Pancreas (tissue), 10 donors: ENCODE measurements at regions not wholly inside any gene's neighbourhood (a gene's known extent, or its start where the extent isn't known, plus 50 kb on each side); places are given as distances from the start of the nearest gene placed in this dataset.

Experiments used
- ATAC-seq, 4 donors: fragments of 200-7000 bp; cut with Tn5 transposase; one replicate each; pipeline versions ENCODE4 v1.8.0 to v1.9.1; 2020; ENCODE audit warnings: mild to moderate bottlenecking in 4 of 4, moderate library complexity in 4 of 4
- DNase-seq, 6 donors: peaks; one replicate each; pipeline ENCODE4 v3.0.0-alpha.2; 2020
- FAIRE-seq: peaks from 2 replicates; lab custom pipeline; 2012; peaks lifted over from hg19 to GRCh38; lab: Jason Lieb, UNC
- H3K27ac ChIP-seq, 4 donors: fragments of 200-600 bp; sonication (generic); 1 replicate in 3 of 4; 2 replicates in 1 of 4; pipeline versions ENCODE4 v1.5.0 to v1.8.0; 2020
- H3K27me3 ChIP-seq, 4 donors: fragments of 200-600 bp; one replicate each; pipeline ENCODE4 v1.8.0; 2021
- H3K36me3 ChIP-seq, 3 donors: fragments of 200-600 bp; sonication (generic) in 1 of 3; one replicate each; pipeline versions ENCODE4 v1.5.0 to v1.8.0; 2020 to 2021
- H3K4me1 ChIP-seq, 3 donors: fragments of 200-600 bp; one replicate each; pipeline ENCODE4 v1.8.0; 2021
- H3K4me3 ChIP-seq, 4 donors: fragments of 200-600 bp; sonication (generic) in 2 of 4; one replicate each; pipeline versions ENCODE4 v1.5.0 to v1.8.0; 2020 to 2021
- H3K9me3 ChIP-seq, 4 donors: fragments of 200-600 bp; one replicate each; pipeline ENCODE4 v1.8.0; 2021
- WGBS, 2 donors: extraction: QIAGEN DNeasy Blood & Tissue Kit; methylation state at CpG; one replicate each; pipeline ENCODE4 v1.1.7; 2013; 5-methylcytosine and 5-hydroxymethylcytosine counted together
- intact Hi-C, 3 donors: fragments of 100-400 bp; cut with DNase I; formaldehyde crosslinking; loops; one replicate each; pipeline versions ENCODE4 v1.11.1 to v1.14.2; 2022
- TF ChIP-seq, protein P1 (sequence below), 4 donors: fragments of 200-600 bp; sonication (generic) in 3 of 4; IDR thresholded peaks; one replicate each; pipeline versions ENCODE4 v1.5.0 to v1.8.0; 2021; ENCODE audit warnings: antibody characterized with exemption in 4 of 4
- donor health status: healthy with polysubstance abuse.
- donor health status: DM: no; HTN: no; CAD: no; lungs with moderate emphysema.
- donor health status: DM: no; HTN: no; CAD: no.
- donor health status: control.
- donor health status: control.
- donor health status: Bipolar disorder and iron deficiency.
- donor health status: DM: yes; HTN: yes; CAD: no.
- donor health status: DM: no; HTN: no; CAD: no.
- donor health status: DM: no; HTN: no; CAD: no.
- donor health status: DM: yes; HTN: yes; CAD: no.

DNA sequence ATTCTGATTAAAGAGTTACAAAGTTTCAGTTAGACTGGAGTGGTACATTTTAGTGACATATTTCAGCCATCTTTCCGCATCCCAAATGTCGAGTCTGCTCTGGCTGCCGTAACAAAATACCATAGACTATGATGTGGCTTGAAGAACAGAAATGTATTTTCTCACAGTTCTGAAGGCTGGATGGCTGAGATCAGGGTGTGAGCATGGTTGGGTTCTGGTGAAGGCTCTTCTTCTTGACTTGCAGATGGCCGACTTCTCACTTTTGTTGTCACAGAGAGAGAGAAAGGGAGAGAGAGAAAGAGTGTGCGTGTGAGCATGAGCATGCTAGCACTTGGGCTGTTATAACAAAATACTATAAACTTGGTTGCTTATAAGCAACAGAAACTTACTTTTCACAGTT, 335.4 kb upstream of the RAG2 start:
- TF ChIP-seq, protein P1, sequence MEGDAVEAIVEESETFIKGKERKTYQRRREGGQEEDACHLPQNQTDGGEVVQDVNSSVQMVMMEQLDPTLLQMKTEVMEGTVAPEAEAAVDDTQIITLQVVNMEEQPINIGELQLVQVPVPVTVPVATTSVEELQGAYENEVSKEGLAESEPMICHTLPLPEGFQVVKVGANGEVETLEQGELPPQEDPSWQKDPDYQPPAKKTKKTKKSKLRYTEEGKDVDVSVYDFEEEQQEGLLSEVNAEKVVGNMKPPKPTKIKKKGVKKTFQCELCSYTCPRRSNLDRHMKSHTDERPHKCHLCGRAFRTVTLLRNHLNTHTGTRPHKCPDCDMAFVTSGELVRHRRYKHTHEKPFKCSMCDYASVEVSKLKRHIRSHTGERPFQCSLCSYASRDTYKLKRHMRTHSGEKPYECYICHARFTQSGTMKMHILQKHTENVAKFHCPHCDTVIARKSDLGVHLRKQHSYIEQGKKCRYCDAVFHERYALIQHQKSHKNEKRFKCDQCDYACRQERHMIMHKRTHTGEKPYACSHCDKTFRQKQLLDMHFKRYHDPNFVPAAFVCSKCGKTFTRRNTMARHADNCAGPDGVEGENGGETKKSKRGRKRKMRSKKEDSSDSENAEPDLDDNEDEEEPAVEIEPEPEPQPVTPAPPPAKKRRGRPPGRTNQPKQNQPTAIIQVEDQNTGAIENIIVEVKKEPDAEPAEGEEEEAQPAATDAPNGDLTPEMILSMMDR (IDR thresholded peaks at IDR 0.05): no peak
- FAIRE-seq (no peak), ATAC-seq (no peak), DNase-seq (no peak)
- H3K27ac ChIP-seq: no peak overlapping the region
- H3K27me3 ChIP-seq: no peaks in the 10 kb centered on the region
- H3K36me3 ChIP-seq: no peaks in the 10 kb centered on the region
- intact Hi-C loops: no loop called here
- 82 to 89% methylated on average over 5 of the region's 5 CpGs for WGBS, 2 donors
- H3K9me3 ChIP-seq: no peaks in the 10 kb centered on the region
- no peak overlapping the region for H3K4me3 ChIP-seq
- no peaks in the 10 kb centered on the region for H3K4me1 ChIP-seq

DNA sequence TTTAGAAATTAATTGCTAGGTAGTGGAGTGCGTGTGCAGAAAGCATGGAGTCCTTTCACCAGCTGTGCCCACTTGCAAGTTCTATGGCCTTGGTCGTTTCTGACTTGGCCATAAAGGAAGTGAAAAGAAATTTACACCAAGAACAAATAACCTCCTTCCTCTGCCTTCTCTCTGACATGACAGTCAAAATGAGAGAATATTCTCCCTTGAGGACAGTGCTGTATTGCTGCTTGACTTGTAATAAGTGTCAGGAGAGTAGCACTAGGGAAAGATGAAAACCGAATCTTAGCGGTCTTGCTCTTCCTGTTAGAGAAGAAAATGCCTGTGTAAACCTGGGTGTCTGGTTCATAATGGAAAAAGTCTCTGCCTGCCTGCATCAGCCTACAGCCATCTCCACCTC, 333.1 kb upstream of the RAG2 start:
- Histone ChIP-seq H3K4me1 (no peaks in the 10 kb centered on the region), H3K9me3 (no peaks in the 10 kb centered on the region), H3K36me3 (no peaks in the 10 kb centered on the region), H3K4me3 (no peak overlapping the region), H3K27me3 (no peaks in the 10 kb centered on the region), H3K27ac (no peak overlapping the region)
- ATAC-seq (no peak), FAIRE-seq (no peak), DNase-seq (no peak)
- intact Hi-C loops: no loop called here
- TF ChIP-seq, protein P1 (IDR thresholded peaks at IDR 0.05): no peak
- 63 to 75% methylated on average over 4 of the region's 4 CpGs for WGBS, 2 donors

DNA sequence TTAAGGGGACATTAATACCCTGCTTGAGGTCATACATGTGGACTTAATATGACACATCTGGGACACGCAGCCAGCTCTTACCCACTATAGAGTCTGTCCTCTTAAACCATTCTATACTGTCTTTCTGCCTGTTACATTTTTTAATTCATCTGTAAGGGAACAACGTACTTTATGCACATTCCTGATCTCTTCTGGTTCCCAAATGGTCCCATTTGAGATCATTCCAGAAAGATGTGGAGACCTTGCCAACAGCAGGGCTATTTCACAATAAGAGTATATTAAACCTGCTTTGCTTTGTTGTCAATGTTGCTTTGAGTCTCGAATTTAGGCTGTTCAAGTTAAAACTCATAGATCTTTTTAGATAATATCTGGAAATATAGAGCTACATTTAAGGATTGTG, 332.2 kb upstream of the RAG2 start:
- ATAC-seq (no peak), DNase-seq (no peak), FAIRE-seq (no peak)
- no peaks in the 10 kb centered on the region for H3K4me1 ChIP-seq
- H3K4me3 ChIP-seq: no peak overlapping the region
- TF ChIP-seq, protein P1 (IDR thresholded peaks at IDR 0.05): no peak
- no peak overlapping the region for H3K27ac ChIP-seq
- no peaks in the 10 kb centered on the region for H3K27me3 ChIP-seq
- WGBS, 2 donors: 47 to 61% methylated on average over 3 of the region's 3 CpGs
- H3K36me3 ChIP-seq: no peaks in the 10 kb centered on the region
- intact Hi-C loops: no loop called here
- H3K9me3 ChIP-seq: no peaks in the 10 kb centered on the region

DNA sequence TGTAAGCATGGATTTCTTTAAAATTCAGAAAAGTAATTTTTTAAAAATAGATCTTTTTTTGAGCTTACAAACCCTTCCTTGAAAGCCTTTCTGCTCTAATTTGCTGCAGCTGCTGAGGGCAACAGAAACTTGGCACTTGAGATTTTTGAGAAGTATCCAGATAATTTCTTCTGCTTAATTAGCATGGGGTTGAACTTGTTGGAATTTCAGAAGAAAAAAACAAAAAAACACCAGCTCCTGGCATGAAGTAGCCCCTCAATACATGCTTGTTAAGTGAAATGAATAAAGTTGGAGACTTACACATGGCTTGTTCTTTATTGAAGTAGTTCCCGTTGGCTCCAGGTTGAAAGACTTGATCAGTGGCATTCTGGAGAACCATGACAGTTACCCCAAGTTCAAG, 331.4 kb upstream of the RAG2 start:
- no peak for DNase-seq
- Histone ChIP-seq H3K27me3 (no peaks in the 10 kb centered on the region), H3K4me3 (no peak overlapping the region), H3K9me3 (no peaks in the 10 kb centered on the region), H3K4me1 (no peaks in the 10 kb centered on the region), H3K27ac (no peak overlapping the region), H3K36me3 (no peaks in the 10 kb centered on the region)
- TF ChIP-seq, protein P1 (IDR thresholded peaks at IDR 0.05): no peak
- no peak for ATAC-seq
- no peak for FAIRE-seq
- intact Hi-C loops: no loop called here
- 76 to 82% methylated on average over 1 of the region's 1 CpG for WGBS, 2 donors

DNA sequence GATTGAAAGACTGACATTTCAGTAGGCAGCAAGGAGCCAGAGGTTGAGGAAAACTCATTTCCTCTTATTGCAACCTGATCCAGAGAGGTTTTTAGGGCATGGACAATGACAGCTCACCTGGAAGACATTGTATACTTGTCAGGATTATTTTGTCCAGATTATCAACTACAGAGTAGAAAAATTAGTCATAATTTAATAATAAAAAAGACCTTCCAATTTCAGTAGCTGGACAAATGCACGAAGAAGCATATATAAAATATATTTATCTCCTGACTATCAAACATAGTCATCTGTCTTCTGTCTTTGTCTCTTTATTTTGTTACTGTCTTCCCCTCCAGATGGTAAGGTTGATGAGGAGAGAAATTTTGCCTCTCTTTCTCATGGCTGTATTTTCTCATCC, 330.6 kb upstream of the RAG2 start:
- FAIRE-seq: no peak
- DNase-seq: no peak
- WGBS, 2 donors: 33 to 34% methylated on average over 1 of the region's 1 CpG

More for the DNA sequence above, 330.6 kb upstream of the RAG2 start:
- Histone ChIP-seq H3K27ac (no peak overlapping the region), H3K27me3 (no peaks in the 10 kb centered on the region), H3K36me3 (no peaks in the 10 kb centered on the region), H3K4me1 (no peaks in the 10 kb centered on the region), H3K4me3 (no peak overlapping the region), H3K9me3 (no peaks in the 10 kb centered on the region)
- ATAC-seq: no peak
- TF ChIP-seq, protein P1 (IDR thresholded peaks at IDR 0.05): no peak
- intact Hi-C loops: no loop called here
